Endothelial cell of umbilical vein (primary cell): ENCODE measurements at regions not wholly inside any gene's neighbourhood (a gene's known extent, or its start where the extent isn't known, plus 50 kb on each side); places are given as distances from the start of the nearest gene placed in this dataset.

Source experiments
- BruUV-seq: library from RNA; stranded (reverse); fragments of 400-500 nt; replicated peaks from 2 replicates; lab custom pipeline; 2021; lab: Mats Ljungman, UMichigan
- CTCF ChIA-PET: fragments of 300-600, 350-600 bp; sonication (Branson Sonifier 250); formaldehyde crosslinking; loops from one replicate; lab custom pipeline; 2021; ENCODE audit warnings: antibody characterized with exemption, inconsistent platforms; lab: Charles Lee
- POLR2A ChIA-PET: fragments of 300-600, 350-600 bp; sonication (Branson Sonifier 250); formaldehyde crosslinking; loops from one replicate; lab custom pipeline; 2021; ENCODE audit warnings: antibody characterized with exemption, inconsistent platforms; lab: Charles Lee
- DNase-seq: peaks from one replicate; pipeline ENCODE4 v3.0.0-alpha.2; 2011; ENCODE audit warnings: low read depth, low spot score
- FAIRE-seq: peaks from 2 replicates; lab custom pipeline; 2011; peaks lifted over from hg19 to GRCh38; lab: Jason Lieb, UNC
- H2AFZ ChIP-seq: 2 replicates; pipeline ENCODE4 v1.6.0; 2012; ENCODE audit warnings: low read depth, low read length, control low read depth, inconsistent platforms
- H3K27ac ChIP-seq: 2 replicates; pipeline ENCODE4 v1.5.1; 2011; ENCODE audit warnings: low read depth, mild to moderate bottlenecking, control low read depth, low read length, moderate library complexity; ENCODE audit not compliant: insufficient read depth
- H3K27me3 ChIP-seq, 2 experiments: 2 replicates each; pipeline versions ENCODE4 v1.6.0 to v1.6.1; 2011; ENCODE audit warnings: low read length in 2 of 2, mixed read lengths in 1 of 2; ENCODE audit not compliant: control insufficient read depth in 2 of 2, insufficient read depth in 2 of 2
- H3K36me3 ChIP-seq, 2 experiments: 2 replicates in 1 of 2; 3 replicates in 1 of 2; pipeline ENCODE4 v1.5.1; 2011; ENCODE audit warnings: low read length in 2 of 2, mild to moderate bottlenecking in 1 of 2, moderate library complexity in 1 of 2; ENCODE audit not compliant: control insufficient read depth in 2 of 2, insufficient read depth in 2 of 2; ENCODE audit errors: extremely low read depth in 1 of 2
- H3K4me1 ChIP-seq: 3 replicates; pipeline ENCODE4 v1.5.1; 2011; ENCODE audit warnings: mild to moderate bottlenecking, low read length; ENCODE audit not compliant: control insufficient read depth, insufficient read depth; ENCODE audit errors: extremely low read depth
- H3K4me2 ChIP-seq: 2 replicates; pipeline ENCODE4 v1.6.1; 2011; ENCODE audit warnings: low read length, control low read depth, mixed read lengths; ENCODE audit not compliant: insufficient read depth
- H3K4me3 ChIP-seq, 3 experiments: fragments of 200-600 bp in 1 of 3; sonication (generic), shearing (Covaris generic) in 1 of 3; replicated peaks in 1 of 3; 2 replicates each; pipeline ENCODE4 v1.5.1; 2011 to 2016; ENCODE audit warnings: control low read depth in 3 of 3, low read length in 3 of 3, mild to moderate bottlenecking in 2 of 3, inconsistent platforms in 1 of 3, low read depth in 1 of 3, moderate library complexity in 1 of 3; ENCODE audit not compliant: insufficient read depth in 1 of 3
- H3K79me2 ChIP-seq: 2 replicates; pipeline ENCODE4 v1.6.0; 2012; ENCODE audit warnings: low read length, inconsistent platforms; ENCODE audit not compliant: control insufficient read depth, insufficient read depth
- H3K9ac ChIP-seq: replicated peaks from 2 replicates; pipeline ENCODE3; 2011; ENCODE audit warnings: low read length, control low read depth; ENCODE audit not compliant: insufficient read depth; ENCODE audit errors: extremely low read depth
- H3K9me1 ChIP-seq: replicated peaks from 3 replicates; pipeline ENCODE4 v1.6.0; 2011; ENCODE audit warnings: mild to moderate bottlenecking, low read length; ENCODE audit not compliant: control insufficient read depth, insufficient read depth; ENCODE audit errors: extremely low read depth
- H3K9me3 ChIP-seq: replicated peaks from 2 replicates; pipeline ENCODE4 v1.5.1; 2012; ENCODE audit warnings: low read length, inconsistent platforms; ENCODE audit not compliant: control insufficient read depth, insufficient read depth
- H4K20me1 ChIP-seq: replicated peaks from 2 replicates; pipeline ENCODE3; 2011; ENCODE audit warnings: mild to moderate bottlenecking, low read length; ENCODE audit not compliant: control insufficient read depth, insufficient read depth; ENCODE audit errors: extremely low read depth
- CTCF ChIP-seq, 2 donors: IDR thresholded peaks; 1 replicate in 1 of 2; 2 replicates in 1 of 2; pipeline ENCODE4 v1.5.1; 2011; ENCODE audit warnings: low read length in 2 of 2, mild to moderate bottlenecking in 2 of 2, moderate library complexity in 2 of 2, control low read depth in 1 of 2, inconsistent platforms in 1 of 2, low read depth in 1 of 2; ENCODE audit not compliant: insufficient read depth in 1 of 2; ENCODE audit errors: extremely low read depth in 1 of 2
- EZH2 ChIP-seq: IDR thresholded peaks from 2 replicates; pipeline ENCODE4 v1.6.1; 2012; ENCODE audit warnings: borderline replicate concordance, low read depth, mild to moderate bottlenecking, moderate library complexity, low read length, inconsistent platforms; ENCODE audit not compliant: severe bottlenecking
- FOS ChIP-seq: IDR thresholded peaks from 2 replicates; pipeline ENCODE4 v1.6.1; 2011; ENCODE audit warnings: mild to moderate bottlenecking, low read length, moderate library complexity, borderline replicate concordance; ENCODE audit not compliant: insufficient read depth
- GATA2 ChIP-seq: IDR thresholded peaks from 2 replicates; pipeline ENCODE4 v1.7.0; 2011; ENCODE audit warnings: low read depth, mild to moderate bottlenecking, moderate library complexity, mixed read lengths, low read length; ENCODE audit not compliant: insufficient read length, insufficient read depth
- JUN ChIP-seq: IDR thresholded peaks from 2 replicates; pipeline ENCODE4 v1.6.1; 2011; ENCODE audit warnings: borderline replicate concordance, low read depth; ENCODE audit not compliant: insufficient read length, insufficient read depth
- MYC ChIP-seq: IDR thresholded peaks from one replicate; pipeline ENCODE4 v1.6.1; 2011; ENCODE audit warnings: mild to moderate bottlenecking, low read depth, low read length
- POLR2A ChIP-seq: IDR thresholded peaks from 2 replicates; pipeline ENCODE4 v1.6.1; 2012; ENCODE audit warnings: low read depth, mild to moderate bottlenecking, control low read depth, low read length
- POLR2AphosphoS5 ChIP-seq: IDR thresholded peaks from 2 replicates; pipeline ENCODE4 v1.6.1; 2012; ENCODE audit warnings: low read depth, mild to moderate bottlenecking, control low read depth, low read length, moderate library complexity; ENCODE audit not compliant: insufficient read depth
- dilution Hi-C: fragments of 300-500 bp; cut with MboI; formaldehyde crosslinking; loops from one replicate; pipeline ENCODE4 v1.15.0; 2019; ENCODE audit warnings: low sequenced_read_pairs; ENCODE audit not compliant: extremely low pct_ligation_motif_present
- intact Hi-C: fragments of 100-400 bp; cut with micrococcal nuclease; formaldehyde crosslinking; loops from one replicate; pipeline ENCODE4 v1.10.0; 2022
- TF ChIP-seq, protein P1 (sequence below): IDR thresholded peaks from 2 replicates; pipeline ENCODE4 v1.6.1; 2011; ENCODE audit not compliant: insufficient read depth, insufficient read length

DNA sequence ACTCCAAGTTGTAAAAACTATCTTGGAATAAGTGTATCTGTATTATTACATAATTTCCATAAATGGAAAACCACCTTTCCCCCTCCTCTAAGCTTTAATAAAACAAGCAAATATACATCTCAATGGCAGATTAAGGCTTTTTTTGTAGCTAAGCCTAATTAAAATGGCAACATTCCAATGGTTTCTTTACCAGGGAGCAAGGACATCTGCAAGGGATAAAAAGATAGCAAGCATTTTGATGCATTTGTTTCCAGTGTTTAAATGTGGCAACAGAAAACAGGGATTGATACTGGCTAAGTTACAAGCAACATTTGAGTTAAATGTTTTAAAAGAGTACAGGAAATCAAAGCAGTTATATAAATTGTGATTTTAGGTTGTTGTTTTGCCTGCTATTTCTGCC is 1012.7 kb downstream of the ADGRL2 start:
- Histone ChIP-seq H3K4me3 (no peak overlapping the region), H3K9me3 (no peaks in the 10 kb centered on the region), H3K4me1 (no peaks in the 10 kb centered on the region), H3K36me3 (no peaks in the 10 kb centered on the region), H2AFZ (no peak overlapping the region), H3K27ac (no peak overlapping the region), H3K9me1 (no peaks in the 10 kb centered on the region), H3K27me3 (no peaks in the 10 kb centered on the region), H3K4me2 (no peak overlapping the region), H3K79me2 (no peaks in the 10 kb centered on the region), H3K9ac (no peak overlapping the region), H4K20me1 (no peaks in the 10 kb centered on the region)
- no TSS peak for BruUV-seq
- intact Hi-C loops (no loop called here), dilution Hi-C loops (no loop called here)
- POLR2A ChIA-PET: no interaction called here
- FAIRE-seq (peak; percentile 24), DNase-seq (no peak)
- no peak for TF ChIP-seq POLR2AphosphoS5
- TF ChIP-seq FOS: no peak
- CTCF ChIA-PET: interaction anchor here (1.4 kb wide), 1 partner anchor 17 kb away, joined by 3 read pairs; no protein-coding TSS in a partner anchor

GRCh38 chr1:82810601-82811000 is 1009.9 kb downstream of the ADGRL2 start:
- no peaks in the 10 kb centered on the region for H3K9me1 ChIP-seq
- no peak overlapping the region for H2AFZ ChIP-seq
- H3K79me2 ChIP-seq: no peaks in the 10 kb centered on the region
- intact Hi-C loops (no loop called here), dilution Hi-C loops (no loop called here)
- ChIA-PET POLR2A (no interaction called here), CTCF (no interaction called here)
- no peaks in the 10 kb centered on the region for H4K20me1 ChIP-seq
- no peak for TF ChIP-seq POLR2AphosphoS5
- TF ChIP-seq JUN: no peak
- TF ChIP-seq GATA2: no peak
- TF ChIP-seq FOS: no peak
- TF ChIP-seq EZH2: no peak
- no peak for TF ChIP-seq POLR2A
- TF ChIP-seq, protein P1, sequence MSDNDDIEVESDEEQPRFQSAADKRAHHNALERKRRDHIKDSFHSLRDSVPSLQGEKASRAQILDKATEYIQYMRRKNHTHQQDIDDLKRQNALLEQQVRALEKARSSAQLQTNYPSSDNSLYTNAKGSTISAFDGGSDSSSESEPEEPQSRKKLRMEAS: no peak
- TF ChIP-seq CTCF (IDR thresholded peaks at IDR 0.05; ENCODE audit: extremely low read depth in 1 of 2, insufficient read depth in 1 of 2, low read depth in 1 of 2, low read length in 2 of 2): no peak
- TF ChIP-seq MYC: no peak
- no peak overlapping the region for H3K4me2 ChIP-seq
- DNase-seq: no peak
- H3K36me3 ChIP-seq: no peaks in the 10 kb centered on the region
- H3K27ac ChIP-seq: no peak overlapping the region
- no peaks in the 10 kb centered on the region for H3K9me3 ChIP-seq
- H3K27me3 ChIP-seq: peaks cover 0 to 2% of the 10 kb centered on the region in 2 experiments
- BruUV-seq: no TSS peak
- no peaks in the 10 kb centered on the region for H3K4me1 ChIP-seq
- H3K4me3 ChIP-seq: no peak overlapping the region
- H3K9ac ChIP-seq: no peak overlapping the region
- FAIRE-seq: no peak
